NT2/D1 (cell line): ENCODE measurements at regions not wholly inside any gene's neighbourhood (a gene's known extent, or its start where the extent isn't known, plus 50 kb on each side); places are given as distances from the start of the nearest gene placed in this dataset.

Experiments
- SUZ12 ChIP-seq: IDR thresholded peaks from 2 replicates; pipeline ENCODE4 v1.6.1; 2011; ENCODE audit not compliant: insufficient read length, insufficient read depth; ENCODE audit errors: extremely low read depth
- YY1 ChIP-seq: IDR thresholded peaks from 2 replicates; pipeline ENCODE4 v1.6.1; 2011; ENCODE audit not compliant: insufficient read length, insufficient read depth
- ZNF274 ChIP-seq: IDR thresholded peaks from 2 replicates; pipeline ENCODE4 v1.6.1; 2011; ENCODE audit warnings: mild to moderate bottlenecking, low read depth, low read length

- no peak for TF ChIP-seq ZNF274
- no peak for TF ChIP-seq YY1
- no peak for TF ChIP-seq SUZ12
Observed at GRCh38 chr14:87309557-87309956, 683.4 kb downstream of the GALC start.
